ENCODE measurements at regions not wholly inside any gene's neighbourhood (a gene's known extent, or its start where the extent isn't known, plus 50 kb on each side); places are given as distances from the start of the nearest gene placed in this dataset.

DNA sequence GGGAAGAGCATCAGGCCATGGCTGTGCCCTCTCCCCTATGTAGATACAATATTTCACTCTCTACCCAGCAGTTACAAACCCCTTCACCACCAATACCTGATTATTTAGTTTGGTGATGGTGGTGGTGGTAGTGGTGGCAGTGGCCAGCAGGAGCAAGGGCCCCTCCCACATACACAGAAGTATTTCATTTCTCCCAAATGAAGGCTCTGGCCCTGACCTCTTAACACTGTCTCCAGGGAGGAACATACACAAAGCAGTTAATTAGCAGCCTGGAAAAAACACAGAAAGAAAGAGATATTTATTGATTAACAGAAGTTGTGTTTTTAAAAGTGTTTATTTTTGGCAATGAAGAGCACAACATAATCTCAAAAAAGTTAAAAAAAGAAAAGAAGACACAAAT is 212.7 kb upstream of the SAMSN1 start:
- no peaks in the 10 kb centered on the region for H3K4me1 ChIP-seq (ENCODE audit: control insufficient read depth, extremely low read depth, insufficient read depth, low read length)

DNA sequence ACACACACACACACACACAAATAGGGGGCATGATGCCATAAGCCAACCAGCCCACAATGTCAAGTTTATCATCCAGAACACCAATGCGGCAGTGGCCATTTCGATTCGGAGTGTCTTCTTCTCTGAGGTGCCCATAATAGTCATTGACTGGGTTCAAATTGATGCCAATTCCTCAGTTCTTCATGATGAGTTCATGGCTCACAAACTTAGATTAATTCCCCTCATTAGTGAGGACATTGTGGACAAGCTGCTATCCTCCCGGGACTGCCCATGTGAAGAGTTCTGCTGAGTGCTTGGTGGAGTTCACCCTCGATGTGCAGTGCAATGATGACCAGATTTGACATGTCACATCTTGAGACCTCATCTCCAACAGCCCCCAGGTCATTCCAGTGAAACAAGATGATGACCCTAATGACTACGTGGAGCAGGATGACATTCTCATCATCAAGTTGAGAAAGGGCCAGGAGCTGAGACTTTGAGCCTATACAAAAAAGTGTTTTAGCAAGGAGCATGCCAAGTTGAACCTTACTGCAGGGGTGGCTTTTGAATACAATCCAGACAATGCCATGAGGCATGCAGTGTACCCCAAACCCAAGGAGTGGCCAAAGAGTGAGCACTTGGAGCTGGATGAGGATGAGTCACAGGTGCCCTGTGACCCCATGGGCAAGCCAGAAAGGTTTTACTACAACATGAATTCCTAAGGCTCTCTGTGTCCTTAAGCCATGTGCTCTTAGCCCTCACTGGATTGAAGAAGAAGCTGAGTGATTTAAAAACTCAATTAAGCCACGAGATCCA is 211.6 kb upstream of the SAMSN1 start:
- Histone ChIP-seq H3K4me3 (ENCODE audit: control insufficient read depth in 2 of 3, extremely low read depth in 1 of 3, insufficient read depth in 2 of 3, low read depth in 1 of 3, low read length in 3 of 3) (no peak overlapping the region), H3K79me2 (ENCODE audit: control insufficient read depth, insufficient read depth, low read length) (no peaks in the 10 kb centered on the region), H3K4me2 (ENCODE audit: control insufficient read depth, extremely low read depth, insufficient read depth, low read depth, low read length) (no peak overlapping the region), H3K27ac (ENCODE audit: control insufficient read depth, insufficient read depth, low read length) (no peak overlapping the region), H3K9ac (ENCODE audit: control insufficient read depth, extremely low read depth, insufficient read depth, low read length) (no peak overlapping the region), H3K4me1 (ENCODE audit: control insufficient read depth, extremely low read depth, insufficient read depth, low read length) (no peaks in the 10 kb centered on the region), H3K27me3 (ENCODE audit: control insufficient read depth, extremely low read depth, insufficient read depth, low read length) (no peaks in the 10 kb centered on the region), H3K9me1 (ENCODE audit: control insufficient read depth, extremely low read depth, insufficient read depth, low read length) (no peaks in the 10 kb centered on the region), H2AFZ (ENCODE audit: control insufficient read depth, low read length) (no peak overlapping the region), H3K9me3 (ENCODE audit: control insufficient read depth, low read depth, low read length) (no peaks in the 10 kb centered on the region), H4K20me1 (ENCODE audit: control insufficient read depth, extremely low read depth, insufficient read depth, low read length) (no peaks in the 10 kb centered on the region), H3K36me3 (ENCODE audit: control insufficient read depth in 2 of 2, extremely low read depth in 1 of 2, insufficient read depth in 2 of 2, low read length in 2 of 2) (no peaks in the 10 kb centered on the region)
- TF ChIP-seq EZH2 (IDR thresholded peaks at IDR 0.05; ENCODE audit: low read length), result no peak
- TF ChIP-seq, protein P1, sequence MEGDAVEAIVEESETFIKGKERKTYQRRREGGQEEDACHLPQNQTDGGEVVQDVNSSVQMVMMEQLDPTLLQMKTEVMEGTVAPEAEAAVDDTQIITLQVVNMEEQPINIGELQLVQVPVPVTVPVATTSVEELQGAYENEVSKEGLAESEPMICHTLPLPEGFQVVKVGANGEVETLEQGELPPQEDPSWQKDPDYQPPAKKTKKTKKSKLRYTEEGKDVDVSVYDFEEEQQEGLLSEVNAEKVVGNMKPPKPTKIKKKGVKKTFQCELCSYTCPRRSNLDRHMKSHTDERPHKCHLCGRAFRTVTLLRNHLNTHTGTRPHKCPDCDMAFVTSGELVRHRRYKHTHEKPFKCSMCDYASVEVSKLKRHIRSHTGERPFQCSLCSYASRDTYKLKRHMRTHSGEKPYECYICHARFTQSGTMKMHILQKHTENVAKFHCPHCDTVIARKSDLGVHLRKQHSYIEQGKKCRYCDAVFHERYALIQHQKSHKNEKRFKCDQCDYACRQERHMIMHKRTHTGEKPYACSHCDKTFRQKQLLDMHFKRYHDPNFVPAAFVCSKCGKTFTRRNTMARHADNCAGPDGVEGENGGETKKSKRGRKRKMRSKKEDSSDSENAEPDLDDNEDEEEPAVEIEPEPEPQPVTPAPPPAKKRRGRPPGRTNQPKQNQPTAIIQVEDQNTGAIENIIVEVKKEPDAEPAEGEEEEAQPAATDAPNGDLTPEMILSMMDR (optimal IDR thresholded peaks at IDR 0.05 in 1 of 3, IDR thresholded peaks at IDR 0.05 in 1 of 3, conservative IDR thresholded peaks at IDR 0.05 in 1 of 3; ENCODE audit: extremely low read depth in 1 of 3, insufficient read depth in 2 of 3, low read length in 3 of 3), result no peak
- dilution Hi-C loops (cut with MboI; ENCODE audit: extremely low pct_ligation_motif_present, low sequenced_read_pairs), result loop anchor here (25.0 kb wide), 1 partner anchor 320 kb away; no protein-coding TSS in a partner anchor
- no peak for FAIRE-seq
- DNase-seq (ENCODE audit: low read depth, low spot score), result no peak

More for the DNA sequence above, 212.7 kb upstream of the SAMSN1 start:
- H3K9me3 ChIP-seq (ENCODE audit: control insufficient read depth, low read depth, low read length), result no peaks in the 10 kb centered on the region
- no peak overlapping the region for H3K27ac ChIP-seq (ENCODE audit: control insufficient read depth, insufficient read depth, low read length)
- no peak overlapping the region for H3K4me3 ChIP-seq (ENCODE audit: control insufficient read depth in 2 of 3, extremely low read depth in 1 of 3, insufficient read depth in 2 of 3, low read depth in 1 of 3, low read length in 3 of 3)
- no peaks in the 10 kb centered on the region for H4K20me1 ChIP-seq (ENCODE audit: control insufficient read depth, extremely low read depth, insufficient read depth, low read length)
- dilution Hi-C loops (cut with MboI; ENCODE audit: extremely low pct_ligation_motif_present, low sequenced_read_pairs), result loop anchor here (25.0 kb wide), 1 partner anchor 322 kb away; no protein-coding TSS in a partner anchor
- no peak overlapping the region for H3K9ac ChIP-seq (ENCODE audit: control insufficient read depth, extremely low read depth, insufficient read depth, low read length)
- no peak overlapping the region for H3K4me2 ChIP-seq (ENCODE audit: control insufficient read depth, extremely low read depth, insufficient read depth, low read depth, low read length)
- no peaks in the 10 kb centered on the region for H3K36me3 ChIP-seq (ENCODE audit: control insufficient read depth in 2 of 2, extremely low read depth in 1 of 2, insufficient read depth in 2 of 2, low read length in 2 of 2)
- H3K79me2 ChIP-seq (ENCODE audit: control insufficient read depth, insufficient read depth, low read length), result no peaks in the 10 kb centered on the region
- H3K9me1 ChIP-seq (ENCODE audit: control insufficient read depth, extremely low read depth, insufficient read depth, low read length), result no peaks in the 10 kb centered on the region
- no peak for DNase-seq (ENCODE audit: low read depth, low spot score)
- no peak overlapping the region for H2AFZ ChIP-seq (ENCODE audit: control insufficient read depth, low read length)
- no peak for FAIRE-seq
- no peaks in the 10 kb centered on the region for H3K27me3 ChIP-seq (ENCODE audit: control insufficient read depth, extremely low read depth, insufficient read depth, low read length)
- TF ChIP-seq EZH2 (IDR thresholded peaks at IDR 0.05; ENCODE audit: low read length), result no peak
- TF ChIP-seq, protein P1 (optimal IDR thresholded peaks at IDR 0.05 in 1 of 3, IDR thresholded peaks at IDR 0.05 in 1 of 3, conservative IDR thresholded peaks at IDR 0.05 in 1 of 3; ENCODE audit: extremely low read depth in 1 of 3, insufficient read depth in 2 of 3, low read length in 3 of 3), result no peak
